GM10248 (cell line): ENCODE measurements at regions not wholly inside any gene's neighbourhood (a gene's known extent, or its start where the extent isn't known, plus 50 kb on each side); places are given as distances from the start of the nearest gene placed in this dataset.

Experiments used
- CTCF ChIA-PET: fragments of 300-600 bp; sonication (Branson Sonifier 250); formaldehyde crosslinking; extraction: SDS; loops from one replicate; lab custom pipeline; 2021; ENCODE audit warnings: antibody characterized with exemption; lab: Yijun Ruan, JAX
- POLR2A ChIA-PET: fragments of 350-650 bp; sonication (Branson Sonifier 250); formaldehyde crosslinking; extraction: SDS; loops from one replicate; lab custom pipeline; 2020; ENCODE audit warnings: antibody characterized with exemption; lab: Yijun Ruan, JAX
- DNase-seq: peaks from one replicate; pipeline ENCODE4 v3.0.0; 2012; ENCODE audit errors: extremely low spot score
- CTCF ChIP-seq: IDR thresholded peaks from 2 replicates; pipeline ENCODE4 v1.5.1; 2012; ENCODE audit warnings: mild to moderate bottlenecking, low read depth; ENCODE audit errors: extremely low read depth, missing control alignments, control extremely low read depth

DNA sequence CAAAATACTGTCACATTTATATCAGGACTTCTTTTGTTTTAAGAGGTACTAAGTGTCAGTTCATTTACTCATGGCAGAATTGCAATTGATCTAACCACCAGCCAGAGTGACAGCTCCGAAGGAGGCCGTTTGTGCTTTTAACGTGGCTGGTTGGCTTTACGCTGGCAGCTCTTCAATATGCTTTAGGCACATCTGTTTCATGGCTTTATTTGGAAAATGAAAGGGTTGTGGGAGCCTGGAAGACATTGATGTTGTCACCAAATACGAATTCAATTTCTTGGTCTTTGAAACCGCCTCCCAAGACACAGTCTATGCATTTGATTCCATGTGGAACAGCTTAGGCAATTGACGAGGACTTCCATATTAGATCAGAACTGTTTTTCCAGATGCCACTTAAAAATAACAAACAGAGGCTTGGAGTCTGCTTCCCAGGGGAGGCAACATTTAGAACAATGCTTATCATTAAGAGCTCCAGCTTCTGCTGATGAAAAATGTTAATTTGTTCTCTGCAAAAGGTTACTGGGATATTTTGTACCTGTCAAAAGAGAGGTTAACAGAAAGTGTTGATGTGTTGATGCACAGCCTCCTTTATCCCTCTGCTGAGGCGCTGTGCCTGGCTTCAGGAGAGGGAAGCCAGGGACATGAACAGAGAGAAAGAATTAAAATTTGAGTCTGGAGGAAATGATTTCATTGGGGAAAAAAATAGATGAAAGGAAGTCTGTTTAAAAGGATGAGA lies 64.0 kb upstream of the TNFRSF19 start:
- CTCF ChIA-PET = interaction anchor here (1.1 to 2.5 kb wide), 3 partner anchors 10 to 49 kb away, joined by 3 to 6 read pairs (median 3); no protein-coding TSS in a partner anchor

GRCh38 chr13:23506807-23507291 lies 63.4 kb upstream of the TNFRSF19 start:
- no peak for TF ChIP-seq CTCF
- DNase-seq = no peak
- ChIA-PET CTCF (interaction anchor here (1.1 kb wide), 1 partner anchor 49 kb away, joined by 3 read pairs; no protein-coding TSS in a partner anchor), POLR2A (no interaction called here)

More for the DNA sequence above, 64.0 kb upstream of the TNFRSF19 start:
- POLR2A ChIA-PET = no interaction called here
- DNase-seq = no peak
- no peak for TF ChIP-seq CTCF

- no peak for DNase-seq
- TF ChIP-seq CTCF = no peak
- POLR2A ChIA-PET = interaction anchor here (0.6 kb wide), 1 partner anchor 12 kb away, joined by 3 read pairs; no protein-coding TSS in a partner anchor
- CTCF ChIA-PET = interaction anchor here (1.1 to 2.9 kb wide), 6 partner anchors 40 to 198 kb away, joined by 3 to 11 read pairs (median 5); no protein-coding TSS in a partner anchor
Measured at GRCh38 chr13:23509781-23510543, 60.2 kb upstream of the TNFRSF19 start.

DNA sequence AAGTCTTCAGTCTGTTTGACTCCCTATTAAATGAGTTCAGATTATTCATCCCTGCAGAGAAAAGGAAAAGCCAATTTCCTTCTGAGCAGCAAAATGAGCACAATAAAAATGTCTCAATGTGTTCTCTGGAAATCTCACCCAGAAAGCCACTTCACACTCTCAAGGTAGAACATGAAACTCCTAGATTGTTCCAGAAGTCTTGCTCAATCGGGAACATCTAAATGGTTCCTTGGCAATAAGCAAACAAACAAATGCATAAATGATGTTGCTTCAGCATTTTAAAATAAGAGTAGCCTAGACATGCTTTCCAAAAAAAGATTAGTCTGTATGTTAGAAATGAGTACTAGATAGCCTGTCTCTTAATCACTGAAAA lies 59.7 kb upstream of the TNFRSF19 start:
- CTCF ChIA-PET = interaction anchor here (1.0 to 7.5 kb wide), 12 partner anchors 43 to 764 kb away, joined by 3 to 81 read pairs (median 4); partner anchors contain the start of gene TNFRSF19
- TF ChIP-seq CTCF = no peak
- POLR2A ChIA-PET = no interaction called here
- no peak for DNase-seq

- peak; percentile 58 for DNase-seq
- ChIA-PET POLR2A (no interaction called here), CTCF (interaction anchor here (0.8 to 7.5 kb wide), 20 partner anchors 7 to 763 kb away, joined by 3 to 81 read pairs (median 4); partner anchors contain the start of gene TNFRSF19)
- peak; percentile 60 for TF ChIP-seq CTCF
Measured at GRCh38 chr13:23510979-23511735, 59.1 kb upstream of the TNFRSF19 start.
